DND-41 (cell line): ENCODE measurements at regions not wholly inside any gene's neighbourhood (a gene's known extent, or its start where the extent isn't known, plus 50 kb on each side); places are given as distances from the start of the nearest gene placed in this dataset.

Source experiments
- EZH2 ChIP-seq: IDR thresholded peaks from 3 replicates; pipeline ENCODE4 v1.6.1; 2012; ENCODE audit warnings: borderline replicate concordance, low read depth, mild to moderate bottlenecking, moderate library complexity, low read length, inconsistent platforms; ENCODE audit not compliant: severe bottlenecking
- TF ChIP-seq, protein P1 (sequence below): IDR thresholded peaks from 2 replicates; pipeline ENCODE4 v1.5.1; 2012; ENCODE audit warnings: borderline replicate concordance, low read length, moderate library complexity, mild to moderate bottlenecking; ENCODE audit not compliant: poor library complexity, severe bottlenecking; ENCODE audit errors: extremely low read depth

DNA sequence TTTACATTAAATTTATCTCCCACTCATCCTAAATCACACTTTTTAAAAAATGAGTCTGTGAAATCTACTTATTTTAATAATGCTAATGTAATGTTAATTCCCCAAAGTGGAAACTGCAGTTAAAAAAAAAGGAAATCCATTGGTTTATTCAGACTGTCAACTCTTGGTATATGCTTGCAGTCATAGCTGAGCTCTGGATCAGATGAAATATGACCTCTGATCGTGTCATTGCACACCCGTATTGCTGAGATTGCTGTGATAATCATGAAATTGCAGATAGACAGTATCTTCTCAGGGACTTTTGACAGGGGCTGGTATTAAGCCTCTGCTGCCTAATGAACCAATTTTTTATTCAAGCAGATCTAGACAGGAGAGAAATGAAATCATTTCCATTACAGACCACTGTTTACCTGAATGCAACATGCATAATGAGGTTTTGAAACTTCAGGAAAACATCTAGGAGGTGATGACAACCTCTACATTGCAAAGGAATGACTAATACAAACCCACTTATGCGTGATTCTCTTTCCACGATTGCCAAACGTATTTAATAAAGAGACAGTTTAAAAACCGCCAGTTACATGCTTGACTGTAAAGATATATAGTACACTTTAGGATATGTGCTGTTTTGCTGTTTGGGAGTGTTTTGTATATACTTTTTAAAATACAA, 138.3 kb upstream of the PUDP start:
- TF ChIP-seq, protein P1, sequence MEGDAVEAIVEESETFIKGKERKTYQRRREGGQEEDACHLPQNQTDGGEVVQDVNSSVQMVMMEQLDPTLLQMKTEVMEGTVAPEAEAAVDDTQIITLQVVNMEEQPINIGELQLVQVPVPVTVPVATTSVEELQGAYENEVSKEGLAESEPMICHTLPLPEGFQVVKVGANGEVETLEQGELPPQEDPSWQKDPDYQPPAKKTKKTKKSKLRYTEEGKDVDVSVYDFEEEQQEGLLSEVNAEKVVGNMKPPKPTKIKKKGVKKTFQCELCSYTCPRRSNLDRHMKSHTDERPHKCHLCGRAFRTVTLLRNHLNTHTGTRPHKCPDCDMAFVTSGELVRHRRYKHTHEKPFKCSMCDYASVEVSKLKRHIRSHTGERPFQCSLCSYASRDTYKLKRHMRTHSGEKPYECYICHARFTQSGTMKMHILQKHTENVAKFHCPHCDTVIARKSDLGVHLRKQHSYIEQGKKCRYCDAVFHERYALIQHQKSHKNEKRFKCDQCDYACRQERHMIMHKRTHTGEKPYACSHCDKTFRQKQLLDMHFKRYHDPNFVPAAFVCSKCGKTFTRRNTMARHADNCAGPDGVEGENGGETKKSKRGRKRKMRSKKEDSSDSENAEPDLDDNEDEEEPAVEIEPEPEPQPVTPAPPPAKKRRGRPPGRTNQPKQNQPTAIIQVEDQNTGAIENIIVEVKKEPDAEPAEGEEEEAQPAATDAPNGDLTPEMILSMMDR = no peak
- TF ChIP-seq EZH2 = no peak
